ENCODE measurements at regions not wholly inside any gene's neighbourhood (a gene's known extent, or its start where the extent isn't known, plus 50 kb on each side); places are given as distances from the start of the nearest gene placed in this dataset.
"Not testable (repeated sequence)": the region's sequence is repeated elsewhere in the genome, so short reads cannot be mapped to it uniquely, and the experiment has no call there.

DNA sequence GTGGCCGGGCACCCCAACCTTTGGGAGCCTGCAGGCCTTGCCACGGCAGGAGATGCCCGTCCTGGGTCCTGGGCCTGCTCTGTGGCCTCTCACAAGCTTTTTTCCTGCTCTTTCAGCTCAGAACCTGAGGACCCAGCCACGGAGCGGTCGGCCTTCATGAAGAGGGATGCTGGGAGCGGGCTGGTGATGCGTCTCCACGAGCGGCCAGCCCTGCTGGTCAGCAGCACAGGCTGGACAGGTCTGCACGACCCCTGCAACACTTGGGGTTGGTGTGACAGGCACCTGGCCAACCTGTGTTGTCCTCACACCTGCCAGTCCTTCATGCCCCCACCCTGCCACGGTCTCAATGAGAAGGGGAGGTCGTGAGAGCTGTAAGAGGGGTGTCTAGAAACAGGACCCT is 170.0 kb downstream of the ADRA2C start:
- no peak for DNase-seq

- not testable (repeated sequence) for DNase-seq
Observed at GRCh38 chr4:3937849-3938562, 171.8 kb downstream of the ADRA2C start.

DNA sequence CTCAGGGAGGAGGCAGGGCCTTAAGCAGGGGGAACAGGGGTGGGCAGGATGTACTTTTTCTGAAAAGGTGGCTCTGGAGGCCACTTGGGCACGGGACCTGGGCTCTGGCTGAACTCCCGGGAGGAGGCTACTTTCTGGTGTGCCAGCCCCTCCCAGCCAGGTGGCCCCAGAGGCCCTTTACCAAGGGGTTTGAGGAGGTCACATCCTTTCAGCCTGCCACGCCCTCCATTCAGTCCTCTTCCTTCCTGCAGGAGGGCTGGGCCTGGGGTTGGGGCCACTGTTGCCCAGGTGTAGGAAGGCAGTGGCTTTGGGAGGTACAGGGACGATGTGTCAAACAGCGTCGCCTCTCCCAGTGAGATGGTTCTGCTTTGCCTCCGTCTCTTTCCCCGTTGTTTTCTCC is 172.5 kb downstream of the ADRA2C start:
- not testable (repeated sequence) for DNase-seq

DNA sequence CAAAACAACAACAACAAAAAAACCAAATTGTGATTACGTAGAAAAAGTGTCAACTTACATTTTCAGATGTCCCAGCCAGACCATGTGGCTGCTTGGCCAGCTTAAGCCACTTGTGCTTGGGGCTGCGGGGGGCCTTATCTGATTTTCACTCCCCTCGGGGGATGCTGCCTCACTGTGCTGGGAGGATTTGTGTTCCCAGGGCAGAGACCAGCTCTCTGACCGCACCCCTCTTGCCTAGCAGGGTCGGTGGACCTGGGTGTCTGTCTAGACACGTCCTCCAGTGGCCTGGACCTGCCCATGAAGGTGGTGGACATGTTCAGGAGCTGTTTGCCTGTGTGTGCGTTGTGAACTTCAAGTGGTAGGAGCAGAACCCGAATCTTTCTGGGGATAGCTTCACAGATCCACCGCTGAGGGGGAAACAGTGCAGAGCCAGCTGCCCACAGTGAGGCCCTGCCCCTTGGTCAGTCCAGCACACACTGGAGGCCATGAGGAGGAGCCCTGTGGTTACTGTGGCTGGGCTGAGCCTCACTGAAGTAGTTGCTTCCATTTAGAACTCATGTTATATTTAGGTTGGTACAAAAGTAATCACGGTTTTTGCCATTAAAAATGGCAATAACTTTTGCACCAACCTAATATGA is 173.9 kb downstream of the ADRA2C start:
- not testable (repeated sequence) for DNase-seq

- not testable (repeated sequence) for DNase-seq
Observed at GRCh38 chr4:3941735-3942522, 175.7 kb downstream of the ADRA2C start.

GRCh38 chr4:3942569-3942971 is 176.4 kb downstream of the ADRA2C start:
- DNase-seq: not testable (repeated sequence)

GRCh38 chr4:3943051-3943450 is 176.9 kb downstream of the ADRA2C start:
- DNase-seq: not testable (repeated sequence)

GRCh38 chr4:3945511-3946290 is 179.5 kb downstream of the ADRA2C start:
- no peak for DNase-seq

- DNase-seq: not testable (repeated sequence)
Observed at GRCh38 chr4:3946553-3946952, 180.4 kb downstream of the ADRA2C start.

DNA sequence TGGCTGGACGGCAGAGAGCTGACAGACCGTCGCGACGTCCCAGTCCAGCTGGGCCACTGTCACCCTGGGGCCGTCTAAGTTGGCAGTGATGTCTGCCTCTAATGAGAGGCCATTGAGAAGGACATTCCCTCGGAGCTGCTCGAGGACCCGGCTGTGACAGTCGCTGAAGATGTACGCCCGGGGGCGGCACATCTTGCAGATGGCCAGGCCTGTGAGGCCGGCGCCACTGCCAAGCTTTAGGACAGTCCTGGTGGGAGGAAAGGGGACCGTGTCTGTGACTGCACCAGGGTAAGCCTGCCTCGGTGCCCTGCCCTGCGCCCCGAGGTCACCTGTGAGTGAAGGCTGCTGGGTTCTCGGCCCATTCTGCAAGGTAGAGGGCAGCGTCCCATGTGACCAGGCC is 181.6 kb downstream of the ADRA2C start:
- not testable (repeated sequence) for DNase-seq

DNA sequence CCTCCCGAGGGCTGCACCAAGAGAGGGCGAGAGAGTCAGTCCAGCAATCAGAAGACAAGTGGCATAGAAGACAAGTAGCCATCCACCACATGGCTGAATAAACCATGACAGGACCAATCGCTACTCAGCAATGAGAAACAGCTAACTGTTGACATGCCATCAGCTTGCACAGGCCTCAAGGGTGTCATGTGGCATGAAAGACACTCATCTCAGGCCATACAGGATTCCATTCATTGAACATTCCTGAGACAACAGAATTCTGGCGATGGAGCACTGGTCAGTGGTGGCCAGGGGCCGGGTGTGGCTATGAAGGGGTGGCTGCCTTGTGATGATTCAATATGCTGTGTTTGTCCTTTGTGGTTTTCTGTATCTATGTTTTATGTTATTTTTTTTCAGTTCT is 182.0 kb downstream of the ADRA2C start:
- DNase-seq: not testable (repeated sequence)

DNA sequence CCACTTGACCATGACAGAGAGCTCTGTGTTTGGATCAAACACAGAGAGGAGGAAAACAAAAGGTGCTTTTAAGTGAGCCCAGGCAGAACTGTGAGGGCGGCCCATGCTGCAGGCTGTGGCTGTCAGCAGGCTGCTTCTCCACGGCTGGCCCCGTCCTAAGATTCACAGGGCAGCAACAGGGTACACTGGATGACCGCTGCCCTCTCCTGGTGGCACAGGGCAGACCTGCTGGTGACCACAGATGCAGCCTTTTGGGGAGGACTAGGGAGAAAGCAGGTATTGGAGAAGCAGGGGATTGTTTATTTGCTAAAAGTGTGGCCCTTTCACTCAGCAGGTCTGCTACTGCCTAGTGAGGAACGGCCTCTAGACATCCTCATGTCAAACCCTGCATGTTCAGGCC is 183.7 kb downstream of the ADRA2C start:
- not testable (repeated sequence) for DNase-seq

- DNase-seq: not testable (repeated sequence)
Observed at GRCh38 chr4:3952443-3953139, 186.4 kb downstream of the ADRA2C start.

GRCh38 chr4:3953140-3953489 is 186.9 kb downstream of the ADRA2C start:
- not testable (repeated sequence) for DNase-seq

GRCh38 chr4:3954540-3955320 is 188.5 kb downstream of the ADRA2C start:
- DNase-seq: not testable (repeated sequence)

DNA sequence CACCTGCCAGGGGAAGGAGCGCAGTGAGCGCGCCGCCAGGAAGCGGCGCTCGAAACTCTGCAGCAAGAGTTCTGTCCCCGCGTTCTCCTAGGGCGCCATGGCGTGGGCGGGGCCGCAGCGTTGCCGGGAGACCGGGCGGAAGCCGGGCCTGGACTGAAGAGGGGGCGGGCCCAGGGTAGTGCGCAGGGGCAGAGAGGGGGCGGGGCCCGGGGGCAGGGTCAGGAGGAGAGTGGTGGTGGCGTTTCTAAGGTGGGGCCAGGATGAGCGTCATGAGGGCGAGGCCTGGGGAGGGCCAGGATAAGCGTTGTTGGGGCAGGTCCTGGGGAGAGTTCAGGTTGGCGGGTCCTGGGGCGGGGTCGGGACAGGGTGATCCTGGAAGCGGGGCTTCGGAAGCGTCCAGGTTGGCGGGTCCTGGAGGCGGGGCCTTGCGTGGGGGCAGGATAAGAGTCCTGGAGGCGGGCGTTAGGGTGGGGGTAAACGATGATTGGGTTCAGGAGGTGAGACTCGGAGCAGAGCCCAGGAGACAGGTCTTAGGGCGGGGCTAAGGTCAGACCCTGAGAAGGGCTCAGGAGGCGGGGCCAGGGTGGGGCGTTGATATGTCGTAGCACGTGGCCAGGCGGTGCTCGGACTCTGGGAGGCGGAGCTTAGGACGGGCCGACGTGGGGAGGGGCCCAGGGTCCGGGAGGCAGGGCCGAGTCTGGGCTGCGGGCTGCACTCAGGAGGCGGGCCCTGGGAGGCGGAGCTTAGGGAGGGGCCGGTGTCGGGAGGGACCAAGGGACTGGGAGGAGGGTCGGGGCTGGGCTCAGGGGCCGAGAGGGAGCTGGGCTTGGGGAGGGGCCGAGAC is 189.4 kb downstream of the ADRA2C start:
- DNase-seq: peak; percentile 91

- not testable (repeated sequence) for DNase-seq
Observed at GRCh38 chr4:3956165-3956867, 190.1 kb downstream of the ADRA2C start.

- DNase-seq: not testable (repeated sequence)
Observed at GRCh38 chr4:3961091-3961672, 195.0 kb downstream of the ADRA2C start.

DNA sequence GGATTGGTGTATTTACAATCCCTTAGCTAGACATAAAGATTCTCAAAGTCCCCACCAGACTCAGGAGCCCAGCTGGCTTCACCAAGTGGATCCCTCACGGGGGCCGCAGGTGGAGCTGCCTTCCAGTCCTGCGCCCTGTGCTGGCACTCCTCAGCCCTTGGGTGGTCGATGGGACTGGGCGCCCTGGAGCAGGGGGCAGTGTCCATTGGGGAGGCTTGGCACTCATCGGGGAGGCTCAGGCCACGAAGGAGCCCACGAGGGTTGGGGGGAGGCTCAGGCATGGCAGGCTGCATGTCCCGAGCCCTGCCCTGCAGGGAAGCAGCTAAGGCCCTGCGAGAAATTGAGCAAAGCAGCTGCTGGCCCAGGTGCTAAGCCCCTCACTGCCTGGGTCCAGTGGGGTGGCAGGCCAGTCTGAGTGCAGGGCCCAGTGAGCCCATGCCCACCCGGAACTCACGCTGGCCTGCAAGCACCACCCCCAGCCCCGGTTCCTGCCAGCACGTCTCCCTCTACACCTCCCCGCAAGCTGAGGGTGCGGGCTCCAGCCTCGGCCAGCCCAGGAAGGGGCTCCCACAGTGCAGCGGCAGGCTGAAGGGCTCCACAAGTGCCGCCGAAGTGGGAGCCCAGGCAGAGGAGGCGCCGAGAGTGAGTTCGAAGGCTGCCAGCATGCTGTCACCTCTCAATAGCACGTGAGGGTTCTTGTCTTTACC is 198.5 kb downstream of the ADRA2C start:
- not testable (repeated sequence) for DNase-seq
